T-helper 1 cell treated with Interleukin-12 subunit alpha and Interleukin-12 subunit beta and Interleukin-4 antibody, amounts not matched to agents 30 μg/mL and 1 μg/mL, for 36 hours (primary cell): ENCODE measurements at regions not wholly inside any gene's neighbourhood (a gene's known extent, or its start where the extent isn't known, plus 50 kb on each side); places are given as distances from the start of the nearest gene placed in this dataset.

Experiments
- H3K27ac Mint-ChIP-seq: one replicate; pipeline ENCODE4 v1.8.0; 2021; ENCODE audit warnings: mild to moderate bottlenecking, mixed read lengths
- H3K27me3 Mint-ChIP-seq: one replicate; pipeline ENCODE4 v1.8.0; 2021; ENCODE audit warnings: low read depth, mixed read lengths
- H3K36me3 Mint-ChIP-seq: one replicate; pipeline ENCODE4 v1.8.0; 2021; ENCODE audit warnings: low read depth, mixed read lengths
- H3K4me1 Mint-ChIP-seq: one replicate; pipeline ENCODE4 v1.8.0; 2021; ENCODE audit warnings: low read depth, mixed read lengths
- H3K4me3 Mint-ChIP-seq: one replicate; pipeline ENCODE4 v1.8.0; 2021; ENCODE audit warnings: mild to moderate bottlenecking, moderate library complexity, mixed read lengths
- H3K9me3 Mint-ChIP-seq: one replicate; pipeline ENCODE4 v1.8.0; 2021; ENCODE audit warnings: mixed read lengths

DNA sequence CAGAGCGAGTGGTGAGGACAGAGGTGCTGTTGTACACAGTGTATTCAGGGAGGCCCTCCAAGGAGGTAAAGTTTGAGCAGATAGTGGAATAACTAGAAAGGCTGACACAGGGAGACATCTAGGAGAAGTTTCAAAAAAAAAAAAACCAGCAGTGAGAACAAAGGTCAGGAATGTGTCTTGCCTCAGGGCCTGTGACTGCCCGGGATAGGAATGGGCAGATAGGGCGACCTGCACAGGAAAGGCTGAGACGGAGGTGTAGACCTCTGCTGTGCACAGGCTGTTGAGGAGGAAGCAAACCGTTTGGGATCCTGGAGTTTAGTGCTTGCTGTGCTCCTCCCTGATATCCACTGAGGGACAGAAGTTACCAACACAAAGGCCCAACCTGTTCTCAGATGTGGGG is 406.5 kb upstream of the B3GAT1 start:
- no peaks in the 10 kb centered on the region for H3K4me1 Mint-ChIP-seq
- H3K36me3 Mint-ChIP-seq, result no peaks in the 10 kb centered on the region
- peaks cover 12% of the 10 kb centered on the region for H3K27me3 Mint-ChIP-seq
- H3K9me3 Mint-ChIP-seq, result no peaks in the 10 kb centered on the region
- no peak overlapping the region for H3K4me3 Mint-ChIP-seq
- H3K27ac Mint-ChIP-seq, result no peak overlapping the region

DNA sequence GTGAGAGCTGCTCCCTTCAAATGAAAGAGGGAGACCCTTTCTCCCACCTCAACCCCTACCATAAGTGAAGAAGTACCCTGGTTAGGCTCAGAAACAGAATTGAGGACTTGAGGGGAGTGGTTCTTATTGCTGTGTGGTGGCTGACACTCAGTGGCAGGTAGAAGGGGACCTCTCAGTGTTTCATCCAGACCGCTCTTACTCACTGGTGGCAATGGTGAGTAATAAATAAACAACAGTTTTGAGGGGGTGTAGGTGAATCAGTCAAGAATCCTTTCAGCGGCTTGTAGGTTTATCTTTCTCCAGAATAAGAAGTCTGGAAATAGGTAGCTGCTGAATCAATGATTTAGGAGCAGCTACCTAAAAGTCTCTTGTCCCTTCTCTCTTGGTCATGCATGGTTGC is 403.4 kb upstream of the B3GAT1 start:
- Mint-ChIP-seq H3K9me3 (no peaks in the 10 kb centered on the region), H3K4me3 (no peak overlapping the region), H3K36me3 (no peaks in the 10 kb centered on the region), H3K27ac (no peak overlapping the region), H3K27me3 (peaks cover 12% of the 10 kb centered on the region), H3K4me1 (no peaks in the 10 kb centered on the region)

DNA sequence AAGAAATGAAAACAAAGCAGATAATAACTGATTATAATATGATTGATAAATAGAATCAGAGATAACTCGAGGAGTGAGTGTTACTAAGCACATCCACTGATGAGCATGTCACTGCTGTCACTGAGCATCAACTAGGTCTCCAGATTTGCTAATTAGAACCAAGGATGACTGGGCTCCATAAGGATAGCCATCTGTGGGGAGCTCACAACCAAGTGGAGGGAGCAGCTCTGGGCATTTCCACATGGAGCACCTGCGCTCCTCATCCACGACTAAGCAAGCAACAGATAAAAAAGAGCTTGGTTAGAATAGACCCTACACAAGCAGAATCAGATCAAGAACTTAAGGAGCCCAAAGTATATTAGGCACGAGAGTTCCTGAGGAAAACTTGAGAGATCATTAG is 396.0 kb upstream of the B3GAT1 start:
- Mint-ChIP-seq H3K4me1 (no peaks in the 10 kb centered on the region), H3K27ac (no peak overlapping the region), H3K4me3 (no peak overlapping the region), H3K36me3 (no peaks in the 10 kb centered on the region), H3K9me3 (no peaks in the 10 kb centered on the region), H3K27me3 (no peaks in the 10 kb centered on the region)

DNA sequence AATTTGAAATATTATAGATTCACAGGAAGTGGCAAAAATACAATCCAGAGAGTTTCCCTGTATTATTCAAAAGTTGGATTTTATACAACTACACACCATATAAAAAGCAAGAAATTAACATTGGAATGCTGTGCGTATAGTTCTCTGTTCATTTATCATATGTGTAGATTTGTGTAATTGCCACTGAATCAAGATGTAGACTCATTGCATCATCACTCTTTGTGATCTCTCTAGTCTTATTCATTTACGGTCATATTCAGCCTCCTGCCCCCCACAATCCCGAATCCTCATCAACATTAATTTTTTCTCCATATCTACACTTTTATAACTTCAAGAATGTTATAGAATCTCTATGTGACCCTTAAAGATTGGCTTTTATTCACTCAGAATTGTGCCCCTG is 390.6 kb upstream of the B3GAT1 start:
- H3K27ac Mint-ChIP-seq, result no peak overlapping the region
- H3K4me3 Mint-ChIP-seq, result no peak overlapping the region
- no peaks in the 10 kb centered on the region for H3K36me3 Mint-ChIP-seq
- H3K27me3 Mint-ChIP-seq, result peaks cover 4% of the 10 kb centered on the region
- no peaks in the 10 kb centered on the region for H3K4me1 Mint-ChIP-seq
- H3K9me3 Mint-ChIP-seq, result no peaks in the 10 kb centered on the region

DNA sequence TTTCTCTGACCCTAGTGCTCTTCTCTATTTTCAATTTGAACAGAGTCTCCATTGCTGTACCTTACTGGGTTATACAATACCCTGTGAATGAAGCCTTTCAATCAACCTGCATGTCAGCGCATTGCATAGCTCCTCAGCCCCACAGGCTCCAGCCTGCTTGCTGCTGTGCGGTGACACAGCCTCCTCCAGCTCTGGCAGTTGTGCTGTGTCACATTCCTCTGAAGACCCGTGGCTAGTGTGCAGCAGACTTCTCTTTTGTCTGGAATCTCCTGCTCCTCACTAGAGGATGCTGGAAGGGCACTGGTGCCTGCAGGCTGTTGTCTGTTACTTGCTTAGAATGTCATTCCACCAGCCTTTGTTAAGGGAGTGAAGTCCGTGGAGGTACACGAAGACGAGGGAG is 390.1 kb upstream of the B3GAT1 start:
- H3K36me3 Mint-ChIP-seq, result no peaks in the 10 kb centered on the region

GRCh38 chr11:134801570-134801969 is 389.5 kb upstream of the B3GAT1 start:
- no peaks in the 10 kb centered on the region for H3K36me3 Mint-ChIP-seq
- H3K27me3 Mint-ChIP-seq, result peaks cover 4% of the 10 kb centered on the region
- no peak overlapping the region for H3K27ac Mint-ChIP-seq
- H3K4me3 Mint-ChIP-seq, result no peak overlapping the region
- H3K4me1 Mint-ChIP-seq, result no peaks in the 10 kb centered on the region
- H3K9me3 Mint-ChIP-seq, result no peaks in the 10 kb centered on the region

More for the DNA sequence above, 390.1 kb upstream of the B3GAT1 start:
- H3K4me3 Mint-ChIP-seq, result no peak overlapping the region
- H3K9me3 Mint-ChIP-seq, result no peaks in the 10 kb centered on the region
- peaks cover 4% of the 10 kb centered on the region for H3K27me3 Mint-ChIP-seq
- H3K27ac Mint-ChIP-seq, result no peak overlapping the region
- H3K4me1 Mint-ChIP-seq, result no peaks in the 10 kb centered on the region

DNA sequence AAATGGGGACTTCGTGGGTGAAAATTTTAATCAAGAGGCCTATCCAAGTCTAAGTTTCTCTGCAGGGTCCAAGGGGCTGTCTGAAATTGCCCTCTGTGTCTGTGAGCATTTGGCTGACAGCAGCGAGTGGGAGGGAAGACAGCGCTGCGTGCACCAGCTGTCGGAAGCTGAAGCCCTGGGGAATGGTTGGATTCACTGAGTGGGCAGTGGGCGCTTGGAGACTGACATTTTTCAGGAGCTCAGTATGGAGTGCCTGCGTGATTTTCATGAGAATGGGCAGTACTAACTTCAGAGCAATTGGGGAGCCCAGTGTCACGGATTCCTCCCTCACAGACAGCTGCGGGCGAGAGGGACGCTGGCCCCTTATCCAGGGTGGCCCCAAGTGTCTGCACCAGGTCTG is 388.8 kb upstream of the B3GAT1 start:
- Mint-ChIP-seq H3K27ac (no peak overlapping the region), H3K9me3 (no peaks in the 10 kb centered on the region), H3K4me3 (no peak overlapping the region), H3K27me3 (peaks cover 4% of the 10 kb centered on the region), H3K4me1 (no peaks in the 10 kb centered on the region), H3K36me3 (no peaks in the 10 kb centered on the region)

DNA sequence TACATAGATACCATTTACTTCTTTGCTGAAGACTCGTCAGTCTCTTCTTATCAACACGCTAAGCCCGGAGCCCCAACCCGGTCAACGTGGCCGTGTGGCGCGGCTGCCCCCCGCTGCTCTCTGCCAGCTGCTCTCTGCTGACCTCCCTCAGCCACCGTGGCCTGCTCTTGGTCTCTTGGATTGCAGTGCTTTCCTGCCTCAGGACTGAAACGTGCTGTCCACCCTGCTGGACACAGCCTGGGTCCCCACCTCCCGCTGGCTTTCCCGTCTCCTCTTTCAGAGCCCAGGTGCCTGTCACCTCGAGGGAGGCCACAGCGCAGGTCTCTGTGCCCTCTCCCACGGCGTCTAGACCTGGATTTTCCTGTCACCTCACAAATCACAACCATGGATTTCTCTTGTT is 388.1 kb upstream of the B3GAT1 start:
- Mint-ChIP-seq H3K27me3 (peaks cover 4% of the 10 kb centered on the region), H3K4me1 (no peaks in the 10 kb centered on the region), H3K9me3 (no peaks in the 10 kb centered on the region), H3K27ac (no peak overlapping the region), H3K36me3 (no peaks in the 10 kb centered on the region), H3K4me3 (no peak overlapping the region)

DNA sequence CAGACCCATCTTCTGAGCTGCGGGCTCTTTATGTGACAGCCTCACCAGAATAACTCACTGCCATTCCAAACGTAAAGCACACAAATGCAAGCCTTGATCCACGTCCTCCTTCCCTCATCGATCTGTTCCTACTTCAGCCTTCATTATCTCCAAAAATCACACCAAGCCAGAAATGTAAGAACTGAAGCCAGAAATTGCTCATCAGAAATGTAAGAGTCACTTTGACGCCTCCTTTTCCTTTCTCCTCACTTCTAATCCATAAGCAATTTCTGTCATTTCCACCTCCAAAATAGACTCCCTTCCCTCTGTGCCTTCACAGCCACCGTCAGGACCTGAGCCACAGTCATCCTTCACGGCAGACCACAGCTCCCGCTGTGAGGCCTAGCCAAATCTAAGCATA is 387.3 kb upstream of the B3GAT1 start:
- H3K36me3 Mint-ChIP-seq, result no peaks in the 10 kb centered on the region
- H3K27me3 Mint-ChIP-seq, result peaks cover 4% of the 10 kb centered on the region
- no peaks in the 10 kb centered on the region for H3K4me1 Mint-ChIP-seq
- no peak overlapping the region for H3K4me3 Mint-ChIP-seq
- no peak overlapping the region for H3K27ac Mint-ChIP-seq
- no peaks in the 10 kb centered on the region for H3K9me3 Mint-ChIP-seq

- Mint-ChIP-seq H3K27me3 (peaks cover under 1% of the 10 kb centered on the region), H3K4me3 (no peak overlapping the region), H3K36me3 (no peaks in the 10 kb centered on the region)
Measured at GRCh38 chr11:134797411-134798089, 385.5 kb upstream of the B3GAT1 start.

DNA sequence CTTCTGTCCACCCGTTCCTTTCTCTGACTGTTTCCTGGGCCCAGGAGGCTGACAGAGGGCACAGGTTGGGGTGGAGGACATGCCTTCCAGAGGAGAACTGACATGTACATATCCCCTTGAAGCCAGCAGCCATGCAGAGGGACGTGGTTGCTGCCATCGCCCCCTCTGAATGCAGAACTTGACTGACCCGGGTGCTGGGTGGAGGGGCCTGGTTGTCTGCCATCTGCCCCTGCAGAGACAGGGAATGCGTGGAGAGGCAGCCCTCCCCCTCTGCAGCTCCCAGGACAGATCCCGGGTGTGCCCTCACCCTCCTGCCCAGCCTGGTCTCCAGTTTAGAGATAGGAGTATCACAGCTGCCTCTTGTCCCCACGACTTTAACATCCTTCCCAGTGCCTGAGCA is 383.0 kb upstream of the B3GAT1 start:
- H3K27ac Mint-ChIP-seq, result no peak overlapping the region
- H3K9me3 Mint-ChIP-seq, result no peaks in the 10 kb centered on the region
- H3K4me1 Mint-ChIP-seq, result no peaks in the 10 kb centered on the region
- no peaks in the 10 kb centered on the region for H3K36me3 Mint-ChIP-seq
- no peak overlapping the region for H3K4me3 Mint-ChIP-seq
- H3K27me3 Mint-ChIP-seq, result no peaks in the 10 kb centered on the region

More at GRCh38 chr11:134797411-134798089, 385.5 kb upstream of the B3GAT1 start:
- H3K4me1 Mint-ChIP-seq, result no peaks in the 10 kb centered on the region
- H3K9me3 Mint-ChIP-seq, result no peaks in the 10 kb centered on the region
- H3K27ac Mint-ChIP-seq, result no peak overlapping the region

DNA sequence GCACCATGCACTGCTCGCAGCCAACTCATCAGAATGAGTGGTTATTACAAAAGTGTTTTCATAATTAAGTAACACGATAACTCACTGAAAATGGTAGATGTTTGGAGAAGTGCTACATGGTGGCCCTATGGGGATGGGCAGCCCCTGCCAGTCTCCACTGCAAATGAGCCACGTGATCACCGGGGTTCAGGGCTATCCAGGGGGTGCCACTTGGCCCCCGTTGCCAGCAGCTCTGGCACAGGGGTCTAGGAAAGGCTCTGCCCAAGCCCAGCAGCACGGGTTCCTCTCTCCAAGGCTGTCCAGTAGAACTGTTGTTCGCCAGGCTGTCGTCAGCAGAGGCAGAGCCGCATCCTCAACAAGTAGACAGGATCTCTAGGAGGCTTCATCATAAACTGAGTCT is 382.1 kb upstream of the B3GAT1 start:
- H3K4me1 Mint-ChIP-seq, result no peaks in the 10 kb centered on the region

GRCh38 chr11:134792677-134793076 is 380.6 kb upstream of the B3GAT1 start:
- Mint-ChIP-seq H3K27ac (no peak overlapping the region), H3K4me3 (no peak overlapping the region), H3K4me1 (no peaks in the 10 kb centered on the region), H3K36me3 (no peaks in the 10 kb centered on the region), H3K27me3 (no peaks in the 10 kb centered on the region), H3K9me3 (no peaks in the 10 kb centered on the region)

More for the DNA sequence above, 382.1 kb upstream of the B3GAT1 start:
- Mint-ChIP-seq H3K36me3 (no peaks in the 10 kb centered on the region), H3K4me3 (no peak overlapping the region), H3K27ac (no peak overlapping the region), H3K9me3 (no peaks in the 10 kb centered on the region), H3K27me3 (no peaks in the 10 kb centered on the region)

DNA sequence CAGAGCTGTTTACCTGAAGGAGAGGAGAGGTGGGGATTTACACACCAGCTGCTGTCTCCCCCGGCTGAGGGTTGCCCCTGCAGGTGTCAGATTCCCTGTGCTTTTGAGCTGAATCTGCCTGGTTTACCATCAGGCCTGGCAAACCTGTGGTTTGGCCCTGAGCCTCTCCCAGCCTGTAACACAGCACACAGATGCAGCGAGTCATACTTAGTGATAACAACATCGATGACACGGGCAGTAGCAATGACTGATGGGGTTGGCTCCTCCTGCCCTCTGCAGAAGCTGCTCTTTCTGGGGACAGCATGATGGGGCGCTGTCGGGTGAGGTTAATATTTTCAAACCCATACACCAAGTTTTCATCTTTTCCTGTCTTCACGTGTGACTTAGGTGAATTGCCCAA is 380.0 kb upstream of the B3GAT1 start:
- Mint-ChIP-seq H3K36me3 (no peaks in the 10 kb centered on the region), H3K4me1 (no peaks in the 10 kb centered on the region), H3K27ac (no peak overlapping the region), H3K27me3 (no peaks in the 10 kb centered on the region), H3K9me3 (no peaks in the 10 kb centered on the region), H3K4me3 (no peak overlapping the region)

DNA sequence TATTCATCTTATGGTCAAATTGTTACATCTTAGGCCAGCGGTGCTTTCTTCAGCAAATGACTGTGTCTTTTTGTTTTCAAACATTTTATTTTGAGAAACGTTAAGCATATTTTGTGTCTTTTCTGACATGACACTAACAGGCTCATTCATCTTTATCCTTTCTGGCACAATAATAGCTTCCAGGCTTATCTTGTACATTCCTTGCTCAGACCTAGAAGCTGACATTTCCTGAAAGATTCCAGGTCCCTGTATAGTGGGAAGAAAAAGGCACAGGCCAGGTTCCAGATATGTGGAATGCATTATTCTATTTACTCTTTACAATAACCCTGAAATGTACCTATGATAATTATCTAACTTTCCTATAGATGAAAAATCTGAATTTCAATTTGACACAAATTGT is 379.1 kb upstream of the B3GAT1 start:
- Mint-ChIP-seq H3K36me3 (no peaks in the 10 kb centered on the region), H3K4me1 (no peaks in the 10 kb centered on the region), H3K4me3 (no peak overlapping the region), H3K27ac (no peak overlapping the region), H3K9me3 (no peaks in the 10 kb centered on the region), H3K27me3 (no peaks in the 10 kb centered on the region)

GRCh38 chr11:134789104-134789503 is 377.1 kb upstream of the B3GAT1 start:
- no peak overlapping the region for H3K27ac Mint-ChIP-seq
- H3K4me3 Mint-ChIP-seq, result no peak overlapping the region
- H3K27me3 Mint-ChIP-seq, result no peaks in the 10 kb centered on the region
- no peaks in the 10 kb centered on the region for H3K4me1 Mint-ChIP-seq
- no peaks in the 10 kb centered on the region for H3K36me3 Mint-ChIP-seq
- no peaks in the 10 kb centered on the region for H3K9me3 Mint-ChIP-seq
